IMR-90 (cell line): ENCODE measurements at regions not wholly inside any gene's neighbourhood (a gene's known extent, or its start where the extent isn't known, plus 50 kb on each side); places are given as distances from the start of the nearest gene placed in this dataset.

ENCODE experiments used
- CTCF ChIP-seq: conservative IDR thresholded peaks from 2 replicates; pipeline ENCODE4 v1.5.1; 2012; ENCODE audit warnings: mild to moderate bottlenecking, low read depth, low read length, improper control_type of control experiment
- ELK1 ChIP-seq: fragments of 150-350 bp; IDR thresholded peaks from 2 replicates; pipeline ENCODE4 v1.6.1; 2016; ENCODE audit warnings: low read depth, mild to moderate bottlenecking, low read length, moderate library complexity, borderline replicate concordance
- POLR2A ChIP-seq: IDR thresholded peaks from 2 replicates; pipeline ENCODE4 v1.6.1; 2012; ENCODE audit warnings: mild to moderate bottlenecking, low read depth, low read length
- RAD21 ChIP-seq: IDR thresholded peaks from 2 replicates; pipeline ENCODE4 v1.6.1; 2012; ENCODE audit warnings: low read length, improper control_type of control experiment
- RCOR1 ChIP-seq: IDR thresholded peaks from 2 replicates; pipeline ENCODE4 v1.6.1; 2012; ENCODE audit warnings: mild to moderate bottlenecking, low read length, improper control_type of control experiment; ENCODE audit not compliant: insufficient replicate concordance

GRCh38 chr5:166795756-166796155 is 1495.7 kb upstream of the WWC1 start:
- TF ChIP-seq CTCF (no peak), ELK1 (no peak), RCOR1 (no peak), POLR2A (no peak), RAD21 (no peak)
